GM12864 (cell line): ENCODE measurements at regions not wholly inside any gene's neighbourhood (a gene's known extent, or its start where the extent isn't known, plus 50 kb on each side); places are given as distances from the start of the nearest gene placed in this dataset.

Experiments used
- DNase-seq: peaks from one replicate; pipeline ENCODE4 v3.0.0-alpha.2; 2011; ENCODE audit warnings: low read depth
- H3K4me3 ChIP-seq: 2 replicates; pipeline ENCODE4 v1.5.1; 2011; ENCODE audit warnings: mild to moderate bottlenecking, low read depth, low read length, control low read depth
- TF ChIP-seq, protein P1 (sequence below): IDR thresholded peaks from 2 replicates; pipeline ENCODE4 v1.5.1; 2011; ENCODE audit warnings: low read depth, mild to moderate bottlenecking, moderate library complexity, low read length, control low read depth, inconsistent platforms; ENCODE audit errors: missing control alignments

DNA sequence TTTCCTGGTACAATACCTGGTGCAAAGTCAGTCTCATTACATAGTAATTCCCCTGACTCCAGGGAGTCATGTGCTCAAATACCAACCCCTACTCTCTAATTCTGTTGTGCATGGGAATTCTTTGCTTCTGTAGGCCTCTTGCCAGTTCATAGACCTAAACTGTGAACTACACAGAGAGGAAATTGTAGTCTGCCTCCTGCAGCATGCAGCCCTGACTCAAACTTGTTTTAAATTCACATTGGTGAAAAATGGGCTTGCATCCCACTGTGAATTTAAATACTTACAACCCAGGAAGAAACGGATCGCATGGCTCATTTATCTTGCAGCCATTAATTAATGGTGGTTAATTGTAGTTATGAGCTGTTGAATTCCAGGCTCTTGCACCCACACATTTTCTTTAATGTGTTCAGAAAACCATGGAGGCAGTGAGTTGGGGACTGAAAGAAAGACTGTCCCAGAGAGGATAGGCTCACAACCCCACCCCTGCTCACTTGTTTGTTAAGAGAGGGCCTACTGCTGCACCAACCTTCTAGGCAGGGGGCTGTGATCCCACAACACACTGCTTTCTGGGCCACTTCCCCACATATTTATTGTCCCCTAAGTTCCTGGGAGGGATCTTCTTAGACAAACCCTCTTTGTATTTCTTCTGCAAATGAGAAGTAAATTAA lies 579.1 kb downstream of the DHX35 start:
- no peak overlapping the region for H3K4me3 ChIP-seq
- TF ChIP-seq, protein P1, sequence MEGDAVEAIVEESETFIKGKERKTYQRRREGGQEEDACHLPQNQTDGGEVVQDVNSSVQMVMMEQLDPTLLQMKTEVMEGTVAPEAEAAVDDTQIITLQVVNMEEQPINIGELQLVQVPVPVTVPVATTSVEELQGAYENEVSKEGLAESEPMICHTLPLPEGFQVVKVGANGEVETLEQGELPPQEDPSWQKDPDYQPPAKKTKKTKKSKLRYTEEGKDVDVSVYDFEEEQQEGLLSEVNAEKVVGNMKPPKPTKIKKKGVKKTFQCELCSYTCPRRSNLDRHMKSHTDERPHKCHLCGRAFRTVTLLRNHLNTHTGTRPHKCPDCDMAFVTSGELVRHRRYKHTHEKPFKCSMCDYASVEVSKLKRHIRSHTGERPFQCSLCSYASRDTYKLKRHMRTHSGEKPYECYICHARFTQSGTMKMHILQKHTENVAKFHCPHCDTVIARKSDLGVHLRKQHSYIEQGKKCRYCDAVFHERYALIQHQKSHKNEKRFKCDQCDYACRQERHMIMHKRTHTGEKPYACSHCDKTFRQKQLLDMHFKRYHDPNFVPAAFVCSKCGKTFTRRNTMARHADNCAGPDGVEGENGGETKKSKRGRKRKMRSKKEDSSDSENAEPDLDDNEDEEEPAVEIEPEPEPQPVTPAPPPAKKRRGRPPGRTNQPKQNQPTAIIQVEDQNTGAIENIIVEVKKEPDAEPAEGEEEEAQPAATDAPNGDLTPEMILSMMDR, result no peak
- no peak for DNase-seq

DNA sequence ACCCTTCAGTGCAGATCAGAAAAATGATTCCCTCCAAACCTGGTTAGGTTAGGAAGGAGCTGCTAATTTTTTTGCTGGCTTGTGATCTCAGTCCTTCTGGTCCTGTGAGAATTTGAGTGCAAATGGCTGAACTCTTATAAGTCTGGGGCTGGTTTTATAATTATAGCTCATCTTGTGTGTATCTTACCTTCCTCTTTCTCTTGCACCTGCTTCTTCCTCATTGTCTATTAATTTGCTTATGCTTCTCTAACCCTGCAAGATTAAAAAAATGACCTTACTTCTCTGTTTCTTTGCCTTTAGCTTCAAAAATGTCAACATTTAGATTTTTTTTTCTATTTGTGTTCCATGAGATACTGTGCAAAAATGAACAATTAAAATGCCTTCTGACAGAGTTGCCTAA lies 576.2 kb downstream of the DHX35 start:
- TF ChIP-seq, protein P1, result no peak
- no peak for DNase-seq
- no peak overlapping the region for H3K4me3 ChIP-seq

DNA sequence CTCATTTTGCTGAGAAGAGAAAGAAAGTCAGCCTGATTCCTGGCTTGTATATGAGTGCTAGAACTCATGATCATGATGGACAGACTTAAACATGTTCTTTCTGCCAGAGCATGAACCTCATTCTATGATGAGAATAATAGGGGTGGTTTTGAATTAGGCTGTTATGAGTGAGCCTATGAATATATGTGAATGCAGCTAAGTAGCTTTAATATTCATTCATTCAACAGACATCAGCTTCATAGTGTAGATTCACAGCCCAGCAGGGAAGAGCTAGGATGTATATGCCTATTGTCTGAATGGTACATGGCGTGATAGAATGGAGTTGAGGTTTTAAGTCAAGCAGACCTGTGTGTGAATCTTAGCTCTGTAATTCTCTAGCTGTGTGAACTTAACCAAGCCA lies 573.2 kb downstream of the DHX35 start:
- TF ChIP-seq, protein P1, result no peak
- DNase-seq, result no peak
- H3K4me3 ChIP-seq, result no peak overlapping the region

DNA sequence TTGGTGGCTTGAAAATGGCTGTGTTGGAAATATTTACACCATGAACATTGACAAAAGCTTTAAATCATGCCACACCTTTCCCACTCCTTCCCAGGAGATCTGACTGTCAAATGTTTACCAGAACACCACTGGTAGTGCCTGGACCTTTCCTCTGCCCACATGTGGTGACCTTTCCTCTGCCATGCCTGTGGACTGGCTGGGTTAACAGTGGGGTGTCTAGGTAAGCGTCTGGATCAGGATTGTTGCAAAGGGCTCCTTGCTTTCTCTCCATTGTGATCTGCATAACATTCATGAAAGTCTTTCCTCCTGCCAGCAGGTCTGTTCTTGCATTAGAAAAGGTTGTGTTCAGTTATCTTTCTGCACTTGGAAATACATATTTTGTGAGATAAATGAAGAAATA lies 572.7 kb downstream of the DHX35 start:
- DNase-seq, result no peak
- H3K4me3 ChIP-seq, result no peak overlapping the region
- TF ChIP-seq, protein P1, result no peak

DNA sequence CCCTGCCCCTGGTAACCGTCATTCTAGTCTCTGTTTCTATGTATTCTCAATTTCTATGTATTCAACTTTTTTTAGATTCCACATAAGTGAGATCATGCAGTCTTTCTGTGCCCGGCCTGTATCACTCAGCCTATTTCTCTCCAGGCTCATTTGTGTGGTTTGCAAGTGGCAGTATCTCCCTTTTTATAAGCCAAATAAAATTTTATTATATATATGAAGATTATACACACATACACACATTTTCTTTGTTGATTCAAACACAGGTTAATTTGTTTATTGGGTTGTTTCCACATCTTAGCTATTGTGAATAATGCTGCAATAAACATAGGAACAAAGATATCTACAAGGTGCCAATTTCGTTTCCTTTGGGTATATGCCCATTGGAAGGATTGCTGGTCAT lies 571.7 kb downstream of the DHX35 start:
- no peak for DNase-seq
- H3K4me3 ChIP-seq, result no peak overlapping the region
- TF ChIP-seq, protein P1, result no peak

GRCh38 chr20:39532205-39532604 lies 570.1 kb downstream of the DHX35 start:
- H3K4me3 ChIP-seq, result no peak overlapping the region
- DNase-seq, result no peak
- TF ChIP-seq, protein P1, result no peak

DNA sequence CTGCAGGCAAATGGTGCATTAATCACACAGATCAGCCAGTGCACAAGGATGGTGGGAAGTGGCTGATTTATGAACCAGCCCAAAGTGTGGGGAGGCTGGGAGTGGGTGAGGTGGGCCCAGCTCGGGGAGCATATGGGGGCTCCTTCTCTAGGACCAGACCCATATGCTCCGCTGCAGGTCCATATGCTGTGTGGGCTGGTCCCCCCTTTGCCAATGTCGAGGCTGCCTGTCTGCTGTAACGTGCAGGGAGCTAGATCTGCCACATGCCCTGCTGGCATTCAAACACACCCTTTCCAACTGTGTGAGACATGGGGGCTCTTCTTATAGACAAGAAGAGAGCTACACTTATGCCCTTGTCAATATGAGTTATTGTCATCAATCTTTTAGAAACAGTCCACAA lies 566.3 kb downstream of the DHX35 start:
- TF ChIP-seq, protein P1, result no peak

More for the DNA sequence above, 566.3 kb downstream of the DHX35 start:
- no peak overlapping the region for H3K4me3 ChIP-seq
- DNase-seq, result no peak
